Rectal smooth muscle tissue (tissue), 1 donor: ENCODE measurements at regions not wholly inside any gene's neighbourhood (a gene's known extent, or its start where the extent isn't known, plus 50 kb on each side); places are given as distances from the start of the nearest gene placed in this dataset.

ENCODE experiments used
- H3K27ac ChIP-seq: one replicate; pipeline ENCODE4 v1.7.0; 2013; ENCODE audit warnings: low read depth, low read length, inconsistent platforms
- H3K27me3 ChIP-seq: one replicate; pipeline ENCODE4 v1.7.0; 2013; ENCODE audit warnings: low read length; ENCODE audit not compliant: control insufficient read depth, insufficient read depth
- H3K36me3 ChIP-seq: one replicate; pipeline ENCODE4 v1.7.0; 2013; ENCODE audit warnings: low read length; ENCODE audit not compliant: control insufficient read depth, insufficient read depth
- H3K4me1 ChIP-seq: one replicate; pipeline ENCODE4 v1.7.0; 2013; ENCODE audit warnings: low read length; ENCODE audit not compliant: control insufficient read depth, insufficient read depth
- H3K4me3 ChIP-seq: one replicate; pipeline ENCODE4 v1.7.0; 2013; ENCODE audit warnings: low read length
- H3K9ac ChIP-seq: one replicate; pipeline ENCODE4 v1.7.0; 2013; ENCODE audit warnings: low read length

- Histone ChIP-seq H3K4me3 (no peak overlapping the region), H3K36me3 (no peaks in the 10 kb centered on the region), H3K27me3 (no peaks in the 10 kb centered on the region), H3K9ac (no peak overlapping the region), H3K27ac (no peak overlapping the region), H3K4me1 (no peaks in the 10 kb centered on the region)
Measured at GRCh38 chr13:72186730-72187422, 319.9 kb upstream of the DACH1 start.

GRCh38 chr13:72185776-72186175 is 318.8 kb upstream of the DACH1 start:
- H3K27me3 ChIP-seq = no peaks in the 10 kb centered on the region
- H3K9ac ChIP-seq = no peak overlapping the region
- no peak overlapping the region for H3K4me3 ChIP-seq
- no peaks in the 10 kb centered on the region for H3K36me3 ChIP-seq
- H3K4me1 ChIP-seq = no peaks in the 10 kb centered on the region
- H3K27ac ChIP-seq = no peak overlapping the region

- no peaks in the 10 kb centered on the region for H3K36me3 ChIP-seq
- no peak overlapping the region for H3K27ac ChIP-seq
- no peaks in the 10 kb centered on the region for H3K4me1 ChIP-seq
- H3K9ac ChIP-seq = no peak overlapping the region
- H3K27me3 ChIP-seq = no peaks in the 10 kb centered on the region
- no peak overlapping the region for H3K4me3 ChIP-seq
Measured at GRCh38 chr13:72181661-72182060, 314.7 kb upstream of the DACH1 start.

- Histone ChIP-seq H3K4me1 (no peaks in the 10 kb centered on the region), H3K27ac (no peak overlapping the region), H3K27me3 (no peaks in the 10 kb centered on the region), H3K4me3 (no peak overlapping the region), H3K36me3 (no peaks in the 10 kb centered on the region), H3K9ac (no peak overlapping the region)
Measured at GRCh38 chr13:72180253-72180952, 313.4 kb upstream of the DACH1 start.

GRCh38 chr13:72174549-72174948 is 307.5 kb upstream of the DACH1 start:
- H3K4me3 ChIP-seq = no peak overlapping the region
- no peaks in the 10 kb centered on the region for H3K27me3 ChIP-seq
- H3K27ac ChIP-seq = no peak overlapping the region
- no peaks in the 10 kb centered on the region for H3K4me1 ChIP-seq
- H3K9ac ChIP-seq = no peak overlapping the region
- no peaks in the 10 kb centered on the region for H3K36me3 ChIP-seq

- no peak overlapping the region for H3K4me3 ChIP-seq
- H3K9ac ChIP-seq = no peak overlapping the region
- no peak overlapping the region for H3K27ac ChIP-seq
- no peaks in the 10 kb centered on the region for H3K36me3 ChIP-seq
- no peaks in the 10 kb centered on the region for H3K27me3 ChIP-seq
- no peaks in the 10 kb centered on the region for H3K4me1 ChIP-seq
Measured at GRCh38 chr13:72170571-72170970, 303.6 kb upstream of the DACH1 start.

- H3K4me3 ChIP-seq = no peak overlapping the region
- H3K9ac ChIP-seq = no peak overlapping the region
- H3K27ac ChIP-seq = no peak overlapping the region
- no peaks in the 10 kb centered on the region for H3K27me3 ChIP-seq
- no peaks in the 10 kb centered on the region for H3K4me1 ChIP-seq
- no peaks in the 10 kb centered on the region for H3K36me3 ChIP-seq
Measured at GRCh38 chr13:72168126-72168855, 301.3 kb upstream of the DACH1 start.

- H3K9ac ChIP-seq = no peak overlapping the region
- no peaks in the 10 kb centered on the region for H3K36me3 ChIP-seq
- H3K27ac ChIP-seq = no peak overlapping the region
- H3K4me1 ChIP-seq = no peaks in the 10 kb centered on the region
- no peaks in the 10 kb centered on the region for H3K27me3 ChIP-seq
- no peak overlapping the region for H3K4me3 ChIP-seq
Measured at GRCh38 chr13:72166102-72166650, 299.2 kb upstream of the DACH1 start.

GRCh38 chr13:72165276-72165675 is 298.3 kb upstream of the DACH1 start:
- H3K9ac ChIP-seq = no peak overlapping the region
- H3K4me1 ChIP-seq = no peaks in the 10 kb centered on the region
- no peaks in the 10 kb centered on the region for H3K27me3 ChIP-seq
- no peak overlapping the region for H3K27ac ChIP-seq
- no peak overlapping the region for H3K4me3 ChIP-seq
- no peaks in the 10 kb centered on the region for H3K36me3 ChIP-seq

- Histone ChIP-seq H3K9ac (no peak overlapping the region), H3K27ac (no peak overlapping the region), H3K4me1 (no peaks in the 10 kb centered on the region), H3K27me3 (no peaks in the 10 kb centered on the region), H3K36me3 (no peaks in the 10 kb centered on the region), H3K4me3 (no peak overlapping the region)
Measured at GRCh38 chr13:72164811-72165210, 297.8 kb upstream of the DACH1 start.

- Histone ChIP-seq H3K27ac (no peak overlapping the region), H3K9ac (no peak overlapping the region), H3K4me1 (no peaks in the 10 kb centered on the region), H3K4me3 (no peak overlapping the region), H3K36me3 (no peaks in the 10 kb centered on the region), H3K27me3 (no peaks in the 10 kb centered on the region)
Measured at GRCh38 chr13:72163678-72164077, 296.7 kb upstream of the DACH1 start.

- Histone ChIP-seq H3K36me3 (no peaks in the 10 kb centered on the region), H3K27ac (no peak overlapping the region), H3K4me3 (no peak overlapping the region), H3K4me1 (no peaks in the 10 kb centered on the region), H3K27me3 (no peaks in the 10 kb centered on the region), H3K9ac (no peak overlapping the region)
Measured at GRCh38 chr13:72160977-72161376, 294.0 kb upstream of the DACH1 start.
